Loucy (cell line): ENCODE measurements at regions not wholly inside any gene's neighbourhood (a gene's known extent, or its start where the extent isn't known, plus 50 kb on each side); places are given as distances from the start of the nearest gene placed in this dataset.

ENCODE experiments used
- H2AFZ ChIP-seq: fragments of 200-600 bp; sonication (generic); 2 replicates; pipeline ENCODE4 v1.6.0; 2016; ENCODE audit warnings: antibody characterized with exemption, mild to moderate bottlenecking, low read length, moderate library complexity
- H3F3A ChIP-seq: fragments of 200-600 bp; 2 replicates; pipeline ENCODE4 v1.6.0; 2016; ENCODE audit warnings: antibody characterized with exemption, low read depth, mild to moderate bottlenecking
- H3K27me3 ChIP-seq: fragments of 200-600 bp; sonication (generic); 2 replicates; pipeline ENCODE4 v1.6.1; 2014; ENCODE audit warnings: low read length, mild to moderate bottlenecking; ENCODE audit not compliant: insufficient read depth, poor library complexity, severe bottlenecking
- H3K36me3 ChIP-seq: fragments of 200-600 bp; sonication (generic); 2 replicates; pipeline ENCODE4 v1.6.1; 2016; ENCODE audit warnings: low read length; ENCODE audit not compliant: insufficient read depth
- H3K4me1 ChIP-seq: fragments of 200-600 bp; sonication (generic); 2 replicates; pipeline ENCODE4 v1.5.1; 2014; ENCODE audit warnings: low read length, mild to moderate bottlenecking; ENCODE audit not compliant: insufficient read depth, poor library complexity, severe bottlenecking
- H3K4me2 ChIP-seq: fragments of 200-600 bp; sonication (generic); 2 replicates; pipeline ENCODE4 v1.6.0; 2014; ENCODE audit warnings: antibody characterized with exemption, low read length, low read depth, mild to moderate bottlenecking; ENCODE audit not compliant: poor library complexity, severe bottlenecking
- H3K4me3 ChIP-seq: fragments of 200-600 bp; sonication (generic); 2 replicates; pipeline ENCODE4 v1.5.1; 2014; ENCODE audit warnings: low read length, mild to moderate bottlenecking, mixed read lengths; ENCODE audit not compliant: poor library complexity, severe bottlenecking
- H3K79me2 ChIP-seq: fragments of 200-600 bp; sonication (generic); 2 replicates; pipeline ENCODE4 v1.6.1; 2014; ENCODE audit warnings: low read length; ENCODE audit not compliant: insufficient read depth
- H3K9ac ChIP-seq: fragments of 200-600 bp; sonication (generic); 2 replicates; pipeline ENCODE4 v1.6.0; 2014; ENCODE audit warnings: mild to moderate bottlenecking, low read depth, low read length, moderate library complexity; ENCODE audit not compliant: poor library complexity, severe bottlenecking
- H3K9me2 ChIP-seq: fragments of 200-600 bp; sonication (generic); replicated peaks from 2 replicates; pipeline ENCODE4 v1.6.1; 2016; ENCODE audit warnings: low read depth, low read length, mixed read lengths
- H3K9me3 ChIP-seq: fragments of 200-600 bp; sonication (generic); 2 replicates; pipeline ENCODE4 v1.6.1; 2014; ENCODE audit warnings: mild to moderate bottlenecking, antibody characterized with exemption, low read length, low read depth; ENCODE audit not compliant: insufficient read depth
- H4K20me1 ChIP-seq: fragments of 200-600 bp; sonication (generic); 2 replicates; pipeline ENCODE4 v1.6.0; 2014; ENCODE audit warnings: antibody characterized with exemption, low read length, mild to moderate bottlenecking; ENCODE audit not compliant: insufficient read depth, poor library complexity, severe bottlenecking
- EZH2phosphoT487 ChIP-seq: fragments of 200-600 bp; IDR thresholded peaks from 2 replicates; pipeline ENCODE4 v1.6.1; 2018; ENCODE audit warnings: antibody characterized with exemption, mild to moderate bottlenecking, moderate library complexity, borderline replicate concordance
- TF ChIP-seq, protein P1 (sequence below): fragments of 200-600 bp; sonication (generic); conservative IDR thresholded peaks from 2 replicates; pipeline ENCODE4 v1.5.1; 2014; ENCODE audit warnings: mild to moderate bottlenecking, antibody characterized with exemption, low read length

DNA sequence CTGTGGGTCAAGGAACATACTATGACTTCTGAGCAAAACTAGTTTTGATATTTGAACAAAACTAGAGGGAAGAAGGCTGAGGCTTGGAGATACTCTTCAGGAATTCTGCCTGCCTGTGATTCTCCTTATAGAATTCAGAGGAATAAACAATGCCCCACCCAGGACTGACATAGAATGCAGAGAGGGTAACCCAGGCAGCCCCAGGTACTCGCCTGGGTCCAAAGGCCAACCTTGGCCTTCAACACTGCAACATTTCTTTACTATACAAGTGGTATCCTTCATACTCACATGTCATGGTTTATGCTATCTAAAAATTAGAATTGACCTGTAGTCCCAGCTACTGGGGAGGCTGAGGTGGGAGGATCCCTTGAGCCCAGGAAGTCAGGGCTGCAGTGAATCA is 217.0 kb upstream of the FOXN3 start:
- Histone ChIP-seq H3K9me2 (no peaks in the 10 kb centered on the region), H3K27me3 (no peaks in the 10 kb centered on the region), H3F3A (no peaks in the 10 kb centered on the region), H3K9me3 (peaks cover 2% of the 10 kb centered on the region), H4K20me1 (no peaks in the 10 kb centered on the region), H3K79me2 (no peaks in the 10 kb centered on the region), H3K4me1 (peaks cover 5% of the 10 kb centered on the region), H3K4me2 (no peak overlapping the region), H3K9ac (no peak overlapping the region), H3K36me3 (no peaks in the 10 kb centered on the region), H3K4me3 (no peak overlapping the region), H2AFZ (no peak overlapping the region)
- TF ChIP-seq EZH2phosphoT487, result no peak
- TF ChIP-seq, protein P1, sequence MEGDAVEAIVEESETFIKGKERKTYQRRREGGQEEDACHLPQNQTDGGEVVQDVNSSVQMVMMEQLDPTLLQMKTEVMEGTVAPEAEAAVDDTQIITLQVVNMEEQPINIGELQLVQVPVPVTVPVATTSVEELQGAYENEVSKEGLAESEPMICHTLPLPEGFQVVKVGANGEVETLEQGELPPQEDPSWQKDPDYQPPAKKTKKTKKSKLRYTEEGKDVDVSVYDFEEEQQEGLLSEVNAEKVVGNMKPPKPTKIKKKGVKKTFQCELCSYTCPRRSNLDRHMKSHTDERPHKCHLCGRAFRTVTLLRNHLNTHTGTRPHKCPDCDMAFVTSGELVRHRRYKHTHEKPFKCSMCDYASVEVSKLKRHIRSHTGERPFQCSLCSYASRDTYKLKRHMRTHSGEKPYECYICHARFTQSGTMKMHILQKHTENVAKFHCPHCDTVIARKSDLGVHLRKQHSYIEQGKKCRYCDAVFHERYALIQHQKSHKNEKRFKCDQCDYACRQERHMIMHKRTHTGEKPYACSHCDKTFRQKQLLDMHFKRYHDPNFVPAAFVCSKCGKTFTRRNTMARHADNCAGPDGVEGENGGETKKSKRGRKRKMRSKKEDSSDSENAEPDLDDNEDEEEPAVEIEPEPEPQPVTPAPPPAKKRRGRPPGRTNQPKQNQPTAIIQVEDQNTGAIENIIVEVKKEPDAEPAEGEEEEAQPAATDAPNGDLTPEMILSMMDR, result no peak

DNA sequence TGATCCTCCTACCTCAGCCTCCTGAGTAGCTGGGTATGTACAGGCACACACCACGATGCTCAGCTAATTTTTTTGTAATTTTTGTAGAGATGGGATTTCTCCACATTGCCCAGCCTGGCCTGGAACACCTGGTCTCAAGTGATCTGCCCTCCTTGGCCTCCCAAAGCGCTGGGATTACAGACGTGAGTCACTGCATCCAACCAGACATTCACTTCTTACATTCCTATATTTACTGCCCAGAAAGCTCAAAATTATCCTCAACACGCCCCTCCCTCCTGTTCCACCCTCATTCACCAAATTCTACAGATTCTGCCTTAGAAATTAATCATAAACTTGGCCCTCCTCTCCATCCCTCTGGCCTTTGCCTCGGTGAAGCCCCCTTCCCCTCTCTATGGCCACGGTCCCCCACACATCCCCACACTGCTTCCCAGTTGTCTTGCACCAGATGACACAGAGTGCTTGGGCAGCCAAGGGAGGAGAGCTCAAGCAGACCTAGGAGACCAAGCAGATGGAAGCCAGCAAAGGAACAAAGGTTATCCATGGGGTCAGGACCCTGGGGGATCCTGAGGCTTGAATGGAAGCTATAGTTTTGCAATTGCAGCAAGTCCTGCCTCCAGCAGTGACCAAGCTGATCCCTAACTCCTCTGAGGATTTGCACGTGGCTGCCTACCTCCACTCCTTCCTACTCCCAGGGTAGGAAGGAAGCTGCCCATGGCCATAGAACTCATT is 213.2 kb upstream of the FOXN3 start:
- Histone ChIP-seq H3K4me1 (peaks cover 5% of the 10 kb centered on the region), H2AFZ (no peak overlapping the region), H4K20me1 (no peaks in the 10 kb centered on the region), H3K9ac (no peak overlapping the region), H3F3A (no peaks in the 10 kb centered on the region), H3K36me3 (no peaks in the 10 kb centered on the region), H3K4me2 (no peak overlapping the region), H3K9me3 (no peaks in the 10 kb centered on the region; the same call in 1 of the 2 replicates), H3K79me2 (no peaks in the 10 kb centered on the region), H3K9me2 (no peaks in the 10 kb centered on the region), H3K4me3 (no peak overlapping the region), H3K27me3 (no peaks in the 10 kb centered on the region)
- TF ChIP-seq, protein P1, result no peak
- TF ChIP-seq EZH2phosphoT487, result no peak

DNA sequence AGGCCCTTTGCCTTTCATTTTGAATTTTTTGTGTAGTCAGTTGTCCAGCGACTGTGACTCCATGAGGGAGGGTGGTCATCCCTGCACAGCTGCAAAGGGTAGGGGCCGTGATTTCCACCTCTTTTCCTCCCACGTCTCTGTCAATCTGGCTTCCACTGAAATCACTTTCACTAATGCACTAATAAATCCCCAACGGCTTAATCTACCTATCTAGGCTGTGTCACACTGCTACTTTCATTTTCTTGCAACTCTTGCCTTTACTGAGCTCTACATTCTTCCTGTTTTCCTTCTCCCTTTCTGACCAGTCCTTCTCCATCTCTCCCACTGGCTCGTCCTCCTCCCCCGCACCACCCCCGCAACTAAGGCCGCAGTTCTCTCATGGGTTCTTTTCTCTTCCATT is 212.3 kb upstream of the FOXN3 start:
- TF ChIP-seq EZH2phosphoT487, result no peak
- Histone ChIP-seq H3K4me1 (peaks cover 5% of the 10 kb centered on the region), H3K4me2 (no peak overlapping the region)

DNA sequence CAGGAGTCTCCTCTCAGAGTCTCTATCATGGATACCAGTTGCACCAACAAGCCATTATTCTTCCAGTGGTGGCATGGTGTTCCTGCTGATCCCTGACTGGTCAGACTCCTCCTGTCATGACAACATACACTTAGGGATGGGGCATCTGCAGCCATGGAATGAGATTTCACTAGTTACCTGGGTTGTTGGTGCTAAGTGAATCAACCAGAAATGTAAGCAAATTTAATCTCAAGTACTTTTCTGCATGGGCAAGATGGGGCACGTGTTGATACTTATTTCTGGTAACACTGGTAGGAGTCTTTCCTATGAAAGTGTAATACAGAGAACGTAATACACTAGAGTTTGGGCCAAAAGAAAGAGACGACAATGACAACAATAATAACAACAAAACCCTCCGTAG is 211.5 kb upstream of the FOXN3 start:
- no peak for TF ChIP-seq EZH2phosphoT487
- TF ChIP-seq, protein P1, result no peak
- H2AFZ ChIP-seq, result no peak overlapping the region
- no peaks in the 10 kb centered on the region for H4K20me1 ChIP-seq
- no peak overlapping the region for H3K4me3 ChIP-seq
- peaks cover 5% of the 10 kb centered on the region for H3K4me1 ChIP-seq
- no peak overlapping the region for H3K9ac ChIP-seq
- H3K4me2 ChIP-seq, result no peak overlapping the region
- no peaks in the 10 kb centered on the region for H3F3A ChIP-seq
- no peaks in the 10 kb centered on the region for H3K9me2 ChIP-seq
- no peaks in the 10 kb centered on the region; the same call in 1 of the 2 replicates for H3K9me3 ChIP-seq
- no peaks in the 10 kb centered on the region for H3K79me2 ChIP-seq
- H3K36me3 ChIP-seq, result no peaks in the 10 kb centered on the region
- H3K27me3 ChIP-seq, result no peaks in the 10 kb centered on the region

More for the DNA sequence above, 212.3 kb upstream of the FOXN3 start:
- Histone ChIP-seq H3K36me3 (no peaks in the 10 kb centered on the region), H3K9ac (no peak overlapping the region), H3K4me3 (no peak overlapping the region), H3K79me2 (no peaks in the 10 kb centered on the region), H4K20me1 (no peaks in the 10 kb centered on the region), H3K9me3 (no peaks in the 10 kb centered on the region; the same call in 1 of the 2 replicates), H3K27me3 (no peaks in the 10 kb centered on the region), H3F3A (no peaks in the 10 kb centered on the region), H3K9me2 (no peaks in the 10 kb centered on the region), H2AFZ (0 out of 2 replicates have a peak overlapping the region, but pooled peaks have one; percentile 50)
